Testis (tissue), 2 donors: ENCODE measurements at regions not wholly inside any gene's neighbourhood (a gene's known extent, or its start where the extent isn't known, plus 50 kb on each side); places are given as distances from the start of the nearest gene placed in this dataset.

Source experiments
- CTCF ChIP-seq, 3 experiments: fragments of 450-650 bp in 2 of 3; fragments of 200-600 bp in 1 of 3; sonication (generic) in 1 of 3; IDR thresholded peaks; one replicate each; pipeline ENCODE4 v1.5.1; 2016 to 2019; ENCODE audit warnings: antibody characterized with exemption in 3 of 3, mild to moderate bottlenecking in 2 of 3, moderate library complexity in 1 of 3
- POLR2A ChIP-seq: fragments of 450-650 bp; IDR thresholded peaks from one replicate; pipeline ENCODE4 v1.6.1; 2017; ENCODE audit warnings: antibody characterized with exemption, mild to moderate bottlenecking, moderate library complexity

GRCh38 chr20:50431066-50431450 is 79.1 kb upstream of the PTPN1 start:
- TF ChIP-seq CTCF (IDR thresholded peaks at IDR 0.05), result no peak
- TF ChIP-seq POLR2A, result no peak
